ENCODE measurements at regions not wholly inside any gene's neighbourhood (a gene's known extent, or its start where the extent isn't known, plus 50 kb on each side); places are given as distances from the start of the nearest gene placed in this dataset.

GRCh38 chr14:39873791-39874190, 441.6 kb upstream of the FBXO33 start:
- H3K27me3 ChIP-seq (ENCODE audit: control insufficient read depth, insufficient read depth, low read length), result no peaks in the 10 kb centered on the region
- FAIRE-seq, result no peak
- no peak overlapping the region for H3K4me3 ChIP-seq (ENCODE audit: low read depth, low read length)
- H3K36me3 ChIP-seq (ENCODE audit: control insufficient read depth, insufficient read depth, low read length), result no peaks in the 10 kb centered on the region
- DNase-seq (ENCODE audit: low read depth), result peak; percentile 5
- TF ChIP-seq CTCF (IDR thresholded peaks at IDR 0.05; ENCODE audit: insufficient read depth, low read length, severe bottlenecking), result no peak

- TF ChIP-seq CTCF (IDR thresholded peaks at IDR 0.05; ENCODE audit: insufficient read depth, low read length, severe bottlenecking), result no peak
- Histone ChIP-seq H3K27me3 (ENCODE audit: control insufficient read depth, insufficient read depth, low read length) (no peaks in the 10 kb centered on the region), H3K36me3 (ENCODE audit: control insufficient read depth, insufficient read depth, low read length) (no peaks in the 10 kb centered on the region), H3K4me3 (ENCODE audit: low read depth, low read length) (no peak overlapping the region)
- FAIRE-seq, result no peak
- no peak for DNase-seq (ENCODE audit: low read depth)
These were observed 436.7 kb upstream of the FBXO33 start for GRCh38 chr14:39868949-39869348.

- no peak overlapping the region for H3K4me3 ChIP-seq (ENCODE audit: low read depth, low read length)
- FAIRE-seq (no peak), DNase-seq (ENCODE audit: low read depth) (no peak)
- TF ChIP-seq CTCF (IDR thresholded peaks at IDR 0.05; ENCODE audit: insufficient read depth, low read length, severe bottlenecking), result no peak
- H3K27me3 ChIP-seq (ENCODE audit: control insufficient read depth, insufficient read depth, low read length), result no peaks in the 10 kb centered on the region
- H3K36me3 ChIP-seq (ENCODE audit: control insufficient read depth, insufficient read depth, low read length), result no peaks in the 10 kb centered on the region
These were observed 436.0 kb upstream of the FBXO33 start for GRCh38 chr14:39868251-39868650.

GRCh38 chr14:39863441-39863840, 431.2 kb upstream of the FBXO33 start:
- no peak overlapping the region for H3K4me3 ChIP-seq (ENCODE audit: low read depth, low read length)
- FAIRE-seq (no peak), DNase-seq (ENCODE audit: low read depth) (no peak)
- no peaks in the 10 kb centered on the region for H3K36me3 ChIP-seq (ENCODE audit: control insufficient read depth, insufficient read depth, low read length)
- H3K27me3 ChIP-seq (ENCODE audit: control insufficient read depth, insufficient read depth, low read length), result no peaks in the 10 kb centered on the region
- TF ChIP-seq CTCF (IDR thresholded peaks at IDR 0.05; ENCODE audit: insufficient read depth, low read length, severe bottlenecking), result no peak

GRCh38 chr14:39861696-39862095, 429.5 kb upstream of the FBXO33 start:
- no peak for FAIRE-seq
- no peaks in the 10 kb centered on the region for H3K27me3 ChIP-seq (ENCODE audit: control insufficient read depth, insufficient read depth, low read length)
- TF ChIP-seq CTCF (IDR thresholded peaks at IDR 0.05; ENCODE audit: insufficient read depth, low read length, severe bottlenecking), result no peak
- H3K4me3 ChIP-seq (ENCODE audit: low read depth, low read length), result no peak overlapping the region
- DNase-seq (ENCODE audit: low read depth), result no peak
- no peaks in the 10 kb centered on the region for H3K36me3 ChIP-seq (ENCODE audit: control insufficient read depth, insufficient read depth, low read length)

- DNase-seq (ENCODE audit: low read depth) (no peak), FAIRE-seq (no peak)
- H3K36me3 ChIP-seq (ENCODE audit: control insufficient read depth, insufficient read depth, low read length), result no peaks in the 10 kb centered on the region
- H3K27me3 ChIP-seq (ENCODE audit: control insufficient read depth, insufficient read depth, low read length), result no peaks in the 10 kb centered on the region
- no peak overlapping the region for H3K4me3 ChIP-seq (ENCODE audit: low read depth, low read length)
- TF ChIP-seq CTCF (IDR thresholded peaks at IDR 0.05; ENCODE audit: insufficient read depth, low read length, severe bottlenecking), result no peak
These were observed 429.0 kb upstream of the FBXO33 start for GRCh38 chr14:39861229-39861600.

Data from bronchial epithelial cell (primary cell).